ENCODE measurements at regions not wholly inside any gene's neighbourhood (a gene's known extent, or its start where the extent isn't known, plus 50 kb on each side); places are given as distances from the start of the nearest gene placed in this dataset.

DNA sequence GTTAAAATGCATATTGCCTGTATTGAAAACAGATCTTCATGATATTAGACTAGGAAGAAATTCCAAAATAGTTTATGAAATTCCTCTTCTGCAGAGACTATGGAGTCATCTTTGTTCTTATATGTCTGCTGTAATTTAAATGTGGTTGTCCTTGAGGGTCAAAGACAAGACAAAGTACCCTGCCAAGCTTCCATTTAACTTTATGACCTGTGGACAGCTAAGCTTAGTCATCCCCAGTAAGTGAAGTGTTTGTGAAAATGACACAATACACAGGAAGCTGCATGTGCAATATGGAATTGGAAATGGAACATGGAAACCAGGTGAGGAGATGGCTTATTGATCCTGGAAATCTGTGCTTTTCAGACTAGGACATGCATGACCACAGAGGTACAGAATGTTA lies 68.5 kb upstream of the GBE1 start:
- TF ChIP-seq POLR2AphosphoS5 (IDR thresholded peaks at IDR 0.05; ENCODE audit: borderline replicate concordance, low read depth, low read length) = no peak
- TF ChIP-seq EZH2 (IDR thresholded peaks at IDR 0.05) = no peak
- no peak for TF ChIP-seq FOXP2 (optimal IDR thresholded peaks at IDR 0.05; ENCODE audit: control extremely low read depth, extremely low read length, insufficient read depth)

Measured in SK-N-MC (cell line).